Stimulated activated CD4-positive, alpha-beta T cell treated with anti-CD3 and anti-CD28 coated beads, Interleukin-4, amount 100 ng/mL, for 24 hours (primary cell): ENCODE measurements at regions not wholly inside any gene's neighbourhood (a gene's known extent, or its start where the extent isn't known, plus 50 kb on each side); places are given as distances from the start of the nearest gene placed in this dataset.
"Not testable (repeated sequence)": the region's sequence is repeated elsewhere in the genome, so short reads cannot be mapped to it uniquely, and the experiment has no call there.

Experiments
- DNase-seq: peaks from one replicate; pipeline ENCODE4 v3.0.0-alpha.2; 2020

DNA sequence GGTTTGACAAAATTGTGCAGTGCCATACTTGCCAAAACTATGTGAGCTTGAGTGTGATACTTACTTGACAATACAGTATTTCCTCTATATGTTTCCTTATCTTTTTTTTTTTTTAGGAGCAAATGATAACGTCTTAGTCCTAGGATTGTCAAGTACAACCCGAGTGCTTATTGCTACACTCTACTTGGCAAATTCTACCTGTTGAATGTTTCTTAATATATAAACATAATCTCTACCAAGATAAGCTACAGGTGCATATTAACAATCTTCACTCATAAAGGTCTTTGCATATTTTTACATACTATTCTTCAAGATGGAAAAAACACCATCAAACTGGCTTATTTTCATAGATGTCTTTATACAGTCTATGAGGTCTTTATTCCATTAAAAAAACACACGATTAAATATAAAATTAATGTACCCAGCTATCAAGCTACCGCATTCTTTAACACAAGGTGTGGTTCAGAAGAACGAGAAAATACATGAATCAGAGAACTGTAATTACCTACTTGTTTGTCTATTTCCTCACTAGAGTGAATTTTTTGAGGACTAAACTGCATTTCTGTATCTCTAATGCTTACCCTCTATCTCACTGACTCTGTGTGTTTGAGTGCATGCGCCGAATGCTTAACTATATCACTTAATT is 76.1 kb upstream of the PDSS1 start:
- no peak for DNase-seq

DNA sequence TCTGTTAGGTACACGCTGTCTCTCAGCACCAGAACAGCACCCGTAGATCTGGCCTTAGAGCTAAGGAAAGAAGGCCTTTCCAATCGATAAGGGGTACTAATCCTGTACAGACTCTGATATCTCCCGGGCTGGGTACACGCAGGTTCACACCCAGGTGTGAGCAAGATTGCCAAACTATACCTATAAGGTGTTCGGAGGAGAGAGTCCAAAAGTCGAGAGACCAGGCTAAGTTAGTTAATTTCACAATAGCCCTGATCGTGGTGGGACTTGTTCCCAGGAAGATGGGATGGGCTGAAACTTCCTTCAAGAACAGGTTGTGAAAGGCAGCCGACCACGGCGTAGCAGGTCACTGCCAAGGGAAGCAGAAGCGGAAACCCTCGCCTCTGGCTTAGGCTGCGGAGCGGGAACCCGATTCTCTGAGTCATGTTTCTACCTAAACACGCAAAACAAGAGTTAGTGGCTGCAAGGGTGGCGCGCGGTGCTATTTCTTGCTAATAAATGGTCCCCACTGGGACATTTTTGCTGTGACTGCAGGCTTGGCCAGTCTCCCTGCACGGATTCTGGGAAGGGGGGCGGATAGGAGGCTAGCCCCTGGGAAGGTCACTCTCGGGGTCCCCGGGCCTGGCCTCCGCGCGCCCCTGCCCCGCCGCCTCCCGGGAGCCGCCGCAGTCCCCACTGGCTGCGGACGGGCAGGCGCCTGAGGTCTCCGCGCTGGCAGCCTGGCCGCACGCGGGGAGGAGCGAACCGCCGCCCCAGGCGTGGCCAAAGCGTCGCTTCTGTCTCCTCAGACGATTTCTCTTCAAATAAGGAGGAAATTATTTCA is 75.4 kb upstream of the PDSS1 start:
- DNase-seq: peak; percentile 26

DNA sequence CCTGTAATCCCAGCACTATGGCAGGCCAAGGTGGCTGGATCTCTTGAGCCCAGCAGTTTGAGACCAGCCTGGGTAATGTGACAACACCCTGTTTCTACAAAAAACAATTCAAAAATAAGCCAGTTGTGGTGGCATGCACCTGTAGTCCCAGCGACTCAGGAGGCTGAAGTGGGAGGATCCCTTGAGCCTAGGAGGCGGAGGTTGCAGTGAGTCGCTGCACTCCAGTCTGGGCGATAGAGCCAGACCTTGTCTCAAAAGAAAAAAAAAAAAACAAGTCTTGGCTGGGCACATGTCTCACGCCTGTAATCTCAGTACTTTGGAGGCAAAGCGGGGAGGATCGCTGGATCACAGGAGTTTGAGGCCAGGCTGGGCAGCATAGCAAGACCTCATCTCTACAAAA is 74.6 kb upstream of the PDSS1 start:
- DNase-seq: no peak

DNA sequence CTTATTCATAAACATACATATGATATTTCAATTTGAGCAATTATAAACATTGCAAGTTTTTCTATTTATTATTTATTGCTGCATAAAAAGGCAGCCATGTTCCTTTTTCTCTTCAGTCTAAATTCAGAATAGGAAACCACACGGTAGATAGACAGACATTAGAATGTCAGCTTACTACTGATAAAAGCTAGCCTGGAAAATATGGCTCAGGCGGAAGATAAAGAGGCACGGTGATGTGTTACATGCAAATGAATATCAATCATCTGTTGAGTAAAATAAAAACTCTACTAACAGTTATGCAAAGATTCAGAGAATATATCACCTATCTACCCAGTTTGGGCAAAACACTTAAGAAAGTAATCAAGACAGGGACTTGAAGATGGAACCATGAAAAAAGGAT is 73.5 kb upstream of the PDSS1 start:
- no peak for DNase-seq

DNA sequence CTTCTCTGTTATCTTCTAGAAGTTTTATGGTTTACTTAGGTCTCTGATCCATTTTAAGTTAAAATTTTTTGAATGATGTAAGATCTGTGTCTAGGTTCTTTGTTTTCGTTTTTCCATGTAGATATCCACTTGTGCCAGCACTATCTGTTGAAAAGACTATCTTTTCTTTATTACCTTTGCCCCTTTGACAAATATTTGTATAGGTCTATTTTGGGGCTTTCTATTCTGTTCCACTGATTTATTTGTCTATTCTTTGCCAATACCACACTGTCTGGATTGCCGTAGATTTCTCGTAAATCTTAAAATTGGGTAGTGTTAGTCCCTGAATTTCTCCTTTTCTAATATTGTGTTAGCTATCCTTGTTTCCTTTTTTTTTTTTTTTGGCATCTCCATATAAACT is 71.4 kb upstream of the PDSS1 start:
- DNase-seq: no peak

DNA sequence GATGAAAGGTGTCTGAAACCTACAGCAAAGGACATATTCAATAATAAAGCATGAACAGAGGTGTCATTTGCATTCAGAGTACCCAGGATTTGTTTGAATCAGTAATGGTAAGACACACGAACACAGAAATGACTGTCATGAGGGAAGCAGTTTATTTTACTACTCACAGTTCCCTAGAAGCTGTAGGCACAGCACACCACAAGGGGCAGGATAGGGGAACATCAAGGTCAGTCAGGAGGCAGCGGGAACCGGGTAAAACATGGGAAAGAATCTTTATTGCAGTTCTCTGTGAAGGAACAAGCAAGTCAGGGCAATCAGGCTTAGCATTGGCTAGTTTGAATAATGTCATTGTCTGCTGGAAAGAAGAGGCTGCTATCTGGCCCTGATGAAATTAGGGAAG is 70.2 kb upstream of the PDSS1 start:
- DNase-seq: no peak

DNA sequence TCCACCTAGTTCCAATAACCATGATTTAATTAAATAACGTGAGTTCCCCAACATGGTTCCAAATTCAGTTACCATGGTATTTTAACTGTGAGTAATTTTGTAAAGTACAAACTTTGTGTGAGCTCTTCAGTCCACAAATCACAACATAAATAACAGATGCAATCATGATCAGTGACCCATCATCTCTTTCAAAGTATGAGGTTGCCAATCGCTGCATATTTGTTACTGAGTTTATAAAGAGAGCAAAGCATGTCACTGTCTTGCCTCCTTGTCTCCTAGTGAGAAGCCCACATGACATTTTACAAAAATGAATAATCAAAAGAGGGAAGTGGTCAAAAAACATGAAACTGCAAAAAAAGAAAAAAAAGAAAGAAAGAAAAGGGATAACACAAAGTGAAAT is 69.1 kb upstream of the PDSS1 start:
- no peak for DNase-seq

DNA sequence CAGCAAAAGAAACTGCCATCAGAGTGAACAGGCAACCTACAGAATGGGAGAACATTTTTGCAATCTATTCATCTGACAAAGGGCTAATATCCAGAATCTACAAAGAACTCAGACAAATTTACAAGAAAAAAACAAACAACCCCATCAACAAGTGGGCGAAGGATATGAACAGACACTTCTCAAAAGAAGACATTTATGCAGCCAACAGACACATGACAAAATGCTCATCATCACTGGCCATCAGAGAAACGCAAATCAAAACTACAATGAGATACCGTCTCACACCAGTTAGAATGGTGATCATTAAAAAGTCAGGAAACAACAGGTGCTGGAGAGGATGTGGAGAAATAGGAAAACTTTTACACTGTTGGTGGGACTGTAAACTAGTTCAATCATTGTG is 65.3 kb upstream of the PDSS1 start:
- not testable (repeated sequence) for DNase-seq

DNA sequence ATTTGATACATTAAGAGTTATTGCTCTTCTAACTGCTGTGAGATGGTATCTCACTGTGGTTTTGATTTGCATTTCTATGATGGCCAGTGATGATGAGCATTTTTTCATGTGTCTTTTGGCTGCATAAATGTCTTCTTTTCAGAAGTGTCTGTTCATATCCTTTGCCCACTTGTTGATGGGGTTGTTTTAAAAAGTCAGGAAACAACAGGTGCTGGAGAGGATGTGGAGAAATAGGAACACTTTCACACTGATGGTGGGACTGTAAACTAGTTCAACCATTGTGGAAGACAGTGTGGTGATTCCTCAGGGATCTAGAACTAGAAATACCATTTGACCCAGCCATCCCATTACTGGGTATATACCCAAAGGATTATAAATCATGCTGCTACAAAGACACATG is 63.4 kb upstream of the PDSS1 start:
- not testable (repeated sequence) for DNase-seq

DNA sequence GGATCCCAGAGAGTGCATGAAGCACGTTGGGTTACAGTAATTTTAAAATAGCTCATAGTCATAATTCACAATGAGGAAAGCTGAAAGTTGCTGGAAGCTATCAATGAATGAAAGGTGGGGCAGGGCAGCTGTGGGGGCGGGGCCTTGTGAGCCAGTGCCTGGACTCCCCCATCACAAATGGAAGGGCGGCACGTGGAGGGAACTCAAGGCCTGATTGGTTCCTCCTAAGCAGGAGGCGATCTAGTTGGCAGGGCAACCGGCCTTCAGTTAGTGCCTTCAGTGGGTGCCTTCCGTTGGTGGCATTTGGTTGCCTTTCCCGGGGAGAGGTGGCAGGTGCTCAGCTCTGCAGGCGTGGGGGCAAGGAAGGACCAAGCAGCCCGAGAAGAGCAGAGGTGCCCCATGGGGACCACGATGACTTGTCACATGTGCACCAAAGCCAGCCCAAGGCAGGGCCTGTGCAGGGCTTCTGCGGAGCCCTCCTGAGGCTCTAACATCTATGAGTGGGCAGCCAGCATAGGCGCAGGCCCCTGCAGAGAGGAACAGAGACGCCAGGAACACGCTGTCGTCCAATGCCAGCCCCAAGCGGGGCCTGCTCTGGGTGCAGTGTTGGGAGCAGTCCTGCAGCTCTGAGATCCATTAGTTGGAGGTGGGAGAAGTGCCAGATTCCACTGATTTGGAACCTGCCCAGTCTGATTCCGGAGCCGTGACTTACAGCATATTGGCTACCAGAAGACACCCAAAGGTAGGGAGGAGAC is 59.8 kb upstream of the PDSS1 start:
- no peak for DNase-seq

DNA sequence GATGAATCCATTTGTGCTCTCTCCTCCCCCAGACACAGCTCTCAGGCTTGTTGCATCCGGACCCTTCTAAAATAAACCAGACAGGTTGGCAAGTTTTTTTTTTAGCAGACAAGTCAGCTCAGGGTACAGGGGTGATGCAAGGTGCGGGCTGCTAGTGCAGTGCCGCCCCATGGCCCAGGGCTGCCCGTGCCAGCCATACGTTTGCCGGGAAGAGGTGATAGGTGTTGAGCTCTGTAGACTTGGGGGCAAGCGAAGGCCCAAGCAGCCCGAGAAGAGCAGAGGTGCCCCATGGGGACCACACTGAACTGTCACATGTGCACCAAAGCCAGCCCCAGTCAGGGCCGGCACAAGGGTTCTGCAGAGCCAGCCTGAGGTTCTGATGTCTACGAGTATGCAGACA is 57.1 kb upstream of the PDSS1 start:
- no peak for DNase-seq

DNA sequence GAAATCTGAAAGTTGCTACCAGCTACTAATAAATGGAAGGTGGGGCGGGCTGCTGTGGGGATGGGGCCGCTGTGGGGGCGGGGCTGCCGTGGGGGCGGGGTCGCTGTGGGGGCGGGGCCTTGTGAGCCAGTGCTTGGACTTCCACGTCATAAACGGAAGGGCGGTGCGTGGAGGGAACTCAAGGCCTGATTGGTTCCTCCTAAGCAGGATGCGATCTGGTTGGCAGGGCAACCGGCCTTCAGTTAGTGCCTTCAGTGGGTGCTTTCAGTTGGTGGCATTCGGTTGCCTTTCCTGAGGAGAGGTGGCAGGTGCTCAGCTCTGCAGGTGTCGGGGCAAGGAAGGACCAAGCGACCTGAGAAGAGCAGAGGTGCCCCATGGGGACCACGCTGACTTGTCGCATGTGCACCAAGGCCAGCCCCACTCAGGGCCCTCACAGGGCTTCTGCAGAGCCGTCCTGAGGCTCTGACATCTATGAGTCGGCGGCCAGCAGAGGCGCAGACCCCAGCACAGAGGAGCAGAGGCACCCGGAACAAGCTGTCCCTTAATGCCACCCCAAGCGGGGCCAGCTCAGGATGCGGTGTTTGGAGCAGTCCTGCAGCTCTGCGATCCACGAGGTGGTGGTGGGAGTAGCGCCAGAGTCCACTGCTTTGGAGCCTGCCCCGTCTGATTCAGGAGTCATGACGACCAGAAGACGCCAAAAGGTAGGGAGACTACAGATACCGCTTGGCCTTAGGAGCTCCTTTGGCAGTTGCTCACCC is 54.4 kb upstream of the PDSS1 start:
- no peak for DNase-seq

DNA sequence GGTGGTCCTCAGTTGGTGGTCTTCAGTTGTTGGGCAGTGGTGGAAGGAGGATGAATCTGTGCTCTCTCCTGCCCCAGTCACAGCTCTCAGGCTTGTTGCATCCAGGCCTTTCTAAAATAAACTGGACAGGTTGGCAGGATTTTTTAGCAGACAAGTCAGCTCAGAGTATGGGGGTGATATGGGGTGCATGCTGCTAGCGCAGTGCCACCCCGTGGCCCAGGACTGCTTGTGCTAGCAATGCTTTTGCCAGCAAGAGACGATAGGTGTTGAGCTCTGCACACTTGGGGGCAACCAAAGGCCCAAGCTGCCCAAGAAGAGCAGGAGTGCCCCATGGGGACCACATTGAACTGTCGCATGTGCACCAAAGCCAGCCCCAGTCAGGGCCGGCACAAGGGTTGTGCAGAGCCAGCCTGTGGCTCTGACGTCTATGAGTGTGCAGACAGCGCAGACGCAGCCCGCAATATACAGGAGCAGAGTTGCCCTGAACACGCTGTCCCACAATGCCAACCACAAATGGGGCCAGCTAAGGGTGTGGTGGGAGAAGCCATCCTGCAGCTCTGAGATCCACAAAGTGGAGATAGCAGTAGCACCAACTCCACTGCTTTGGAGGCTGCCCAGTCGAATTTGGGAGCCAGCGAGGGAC is 49.8 kb upstream of the PDSS1 start:
- DNase-seq: no peak
